GM21723 (cell line): ENCODE measurements at regions not wholly inside any gene's neighbourhood (a gene's known extent, or its start where the extent isn't known, plus 50 kb on each side); places are given as distances from the start of the nearest gene placed in this dataset.
A peak's percentile ranks its signal among the peaks of the same experiment; 100 is the strongest.

Experiments used
- ATAC-seq: cut with Tn5 transposase; IDR thresholded peaks from one replicate; pipeline ENCODE4 v1.9.1; 2021; ENCODE audit warnings: mild to moderate bottlenecking, moderate library complexity; ENCODE audit not compliant: unreplicated experiment

DNA sequence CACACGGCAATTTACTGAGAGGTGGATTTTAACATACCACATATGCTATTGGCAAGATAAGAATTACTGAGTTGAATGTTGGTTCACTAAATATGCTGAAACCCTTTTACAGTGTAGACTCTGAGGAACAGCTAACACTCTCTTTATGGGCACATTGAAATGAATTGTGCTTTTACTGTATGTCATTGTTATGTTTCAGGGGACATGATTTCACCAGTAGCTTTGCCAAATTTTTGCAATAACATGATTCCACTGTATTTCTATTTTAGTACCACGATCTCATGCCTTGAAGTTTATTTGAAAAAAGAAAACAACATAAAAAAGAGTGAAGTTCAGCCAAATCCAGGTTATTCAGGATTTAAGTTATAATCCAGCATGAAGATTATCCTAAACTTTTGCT lies 188.5 kb downstream of the HLX start:
- no peak for ATAC-seq

GRCh38 chr1:221069178-221069903 lies 190.1 kb downstream of the HLX start:
- ATAC-seq: peak; percentile 86

GRCh38 chr1:221069986-221070385 lies 190.7 kb downstream of the HLX start:
- no peak for ATAC-seq

DNA sequence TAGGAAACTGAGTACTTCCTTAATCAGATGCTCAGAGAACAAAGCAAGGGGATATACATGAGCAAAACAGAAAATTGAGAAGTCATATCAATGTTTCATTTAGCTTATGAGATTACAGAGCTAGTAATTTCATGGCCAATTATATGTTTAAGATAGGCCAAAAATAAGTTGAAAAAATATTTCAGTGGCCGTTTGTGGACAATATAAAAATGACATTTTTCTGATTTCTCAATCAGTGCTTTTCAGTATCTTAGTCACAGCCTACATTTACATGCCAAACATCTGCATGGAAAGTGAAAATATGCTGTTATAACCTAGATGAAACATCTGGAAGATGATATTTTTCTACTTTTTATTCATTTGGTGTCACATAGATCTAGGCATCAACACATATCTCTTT lies 192.5 kb downstream of the HLX start:
- no peak for ATAC-seq

DNA sequence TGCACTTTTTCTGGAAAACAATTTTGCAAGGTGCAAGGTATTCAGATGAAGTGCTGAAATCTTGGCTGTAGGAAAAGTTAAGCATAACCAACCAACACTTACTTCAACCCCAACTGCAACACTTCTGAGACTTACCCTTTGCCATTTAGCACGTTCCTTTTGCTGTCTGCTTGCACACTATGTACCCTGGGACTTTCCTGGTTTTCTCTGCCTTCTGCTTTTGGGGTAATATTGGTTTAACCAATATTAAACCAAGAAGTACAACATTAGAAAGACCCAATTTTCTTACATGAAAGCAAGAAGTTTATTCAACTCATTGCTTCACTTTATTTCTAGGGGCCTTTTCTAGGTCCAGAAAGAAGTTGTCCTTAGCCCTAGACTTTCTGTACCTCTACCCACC lies 193.0 kb downstream of the HLX start:
- ATAC-seq: no peak

GRCh38 chr1:221074332-221074731 lies 195.1 kb downstream of the HLX start:
- ATAC-seq: no peak

GRCh38 chr1:221075911-221076310 lies 196.7 kb downstream of the HLX start:
- no peak for ATAC-seq

DNA sequence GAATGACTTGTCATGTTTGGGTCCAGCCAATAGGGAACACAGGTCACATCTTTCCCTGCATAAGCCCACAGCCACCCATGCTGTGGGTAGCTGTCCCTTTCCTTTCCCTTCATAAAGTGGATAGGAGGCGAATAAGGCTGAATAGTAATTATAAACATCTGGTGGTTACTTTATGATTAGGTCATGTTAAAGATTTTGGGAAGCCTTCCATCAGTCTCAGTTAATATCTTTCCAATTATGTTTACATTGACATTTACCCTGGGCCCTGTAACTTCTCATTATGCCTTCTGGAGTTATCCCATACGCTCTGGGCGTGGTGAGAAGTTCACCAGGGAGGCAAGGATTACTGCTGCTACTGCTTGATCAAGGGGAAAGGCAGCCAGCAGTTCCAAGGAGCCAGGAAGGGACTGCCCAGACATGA lies 197.2 kb downstream of the HLX start:
- ATAC-seq: no peak

DNA sequence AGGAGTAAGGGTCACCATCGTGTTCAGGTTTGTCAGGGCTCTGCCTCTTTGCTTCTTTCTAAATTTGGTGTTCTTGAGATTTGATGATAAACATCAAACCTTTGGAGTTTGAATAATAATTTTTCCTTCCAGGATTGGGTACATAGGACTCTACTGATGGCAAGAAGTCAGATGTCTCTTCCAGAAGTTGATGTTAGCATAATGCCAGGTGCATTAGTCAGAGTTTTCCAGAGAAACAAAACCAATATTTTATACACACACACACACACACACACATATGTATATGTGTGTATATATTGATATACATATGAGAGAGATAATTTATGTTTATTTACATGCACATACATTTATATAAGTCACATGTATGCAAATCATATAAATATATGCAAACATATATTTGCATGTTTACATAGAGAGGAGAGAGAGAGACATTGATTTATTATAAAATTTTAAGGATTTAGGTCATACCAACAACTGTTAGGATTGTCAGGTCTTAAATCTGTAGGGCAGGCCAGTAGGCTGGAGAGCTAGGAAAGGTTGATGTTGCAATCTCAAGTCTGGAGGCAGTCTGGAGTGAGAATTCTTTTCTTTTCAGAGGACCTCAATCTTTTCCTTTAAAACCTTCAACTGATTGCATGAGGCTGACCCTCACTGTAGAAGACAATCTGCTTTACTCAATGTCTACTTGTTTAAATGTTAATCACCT lies 199.2 kb downstream of the HLX start:
- no peak for ATAC-seq

DNA sequence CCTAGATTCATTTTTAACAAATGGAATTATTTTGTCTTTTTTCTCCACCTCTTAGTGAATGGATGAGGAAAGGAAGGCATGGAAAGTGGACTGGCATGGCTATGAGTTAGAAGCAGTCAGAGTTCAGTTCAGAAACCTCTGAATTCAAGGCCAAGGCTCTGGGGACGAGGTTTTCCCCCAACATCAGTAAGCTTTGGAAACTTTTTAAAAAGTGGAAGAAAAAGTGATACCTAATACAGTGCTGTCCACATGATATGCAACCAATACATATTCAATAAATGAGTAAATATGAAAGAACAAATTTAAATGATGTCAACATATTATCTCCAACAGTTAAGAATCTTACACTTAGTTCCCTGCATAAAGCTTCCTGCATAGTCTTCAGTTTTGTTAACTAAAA lies 204.7 kb downstream of the HLX start:
- no peak for ATAC-seq

DNA sequence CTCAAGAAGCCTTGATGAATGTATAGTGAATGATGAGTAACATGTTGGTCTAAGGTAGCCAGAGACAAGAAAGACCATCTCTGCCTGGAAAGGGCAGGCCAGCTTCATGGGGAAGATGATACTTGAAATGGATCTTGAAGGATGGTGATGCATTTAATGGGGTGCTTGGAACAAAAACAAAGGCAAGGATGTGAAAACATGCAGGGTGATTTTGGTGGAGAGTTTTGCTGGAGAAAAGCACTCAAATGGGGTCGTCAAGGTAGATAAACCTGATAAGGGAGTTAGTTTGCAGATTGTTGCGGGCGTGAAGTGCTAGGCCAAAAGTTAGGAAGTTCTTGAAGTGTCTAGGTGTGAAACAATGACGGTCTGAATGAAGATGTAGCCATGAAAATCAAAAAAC lies 205.4 kb downstream of the HLX start:
- no peak for ATAC-seq

GRCh38 chr1:221085701-221086375 lies 206.6 kb downstream of the HLX start:
- ATAC-seq: no peak

DNA sequence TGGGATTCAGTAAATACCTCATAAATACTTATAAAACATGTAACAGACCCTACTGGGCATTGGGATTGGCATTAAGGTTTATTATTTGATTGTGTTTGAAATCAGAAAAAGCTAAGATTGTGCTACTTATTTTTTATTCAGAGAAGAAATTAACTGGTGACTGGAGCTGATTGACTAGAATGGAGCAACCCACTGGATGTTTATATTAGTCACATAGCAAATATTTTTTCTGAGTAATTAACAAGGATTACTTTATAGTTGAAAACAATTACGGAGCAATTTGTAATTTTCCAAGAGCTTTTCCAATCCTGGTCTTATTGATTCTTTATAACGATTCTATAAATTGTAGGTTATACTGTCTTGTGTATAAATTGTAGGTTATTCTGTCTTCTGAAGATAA lies 208.7 kb downstream of the HLX start:
- ATAC-seq: no peak

DNA sequence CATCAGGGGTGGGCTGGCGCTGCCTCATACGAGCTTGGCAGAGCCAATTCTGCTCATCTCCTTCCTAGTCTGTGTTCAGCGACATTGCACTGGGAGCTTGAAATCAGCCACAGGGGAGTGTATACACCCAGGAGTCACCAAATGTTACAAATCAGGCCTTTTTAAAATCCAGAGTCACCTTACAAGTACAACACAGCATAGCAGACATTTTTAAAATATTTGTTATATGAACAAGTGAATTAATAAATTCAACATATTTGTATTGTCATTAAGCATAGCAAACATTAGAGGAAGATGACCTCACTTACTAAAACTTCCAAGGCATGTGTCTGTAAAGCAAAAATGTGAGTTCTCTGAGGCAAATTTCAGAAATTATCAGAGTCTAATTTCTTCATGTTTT lies 210.0 kb downstream of the HLX start:
- ATAC-seq: no peak

- no peak for ATAC-seq
These were observed 210.6 kb downstream of the HLX start for GRCh38 chr1:221089803-221090202.

- no peak for ATAC-seq
These were observed 214.9 kb downstream of the HLX start for GRCh38 chr1:221093903-221094791.

DNA sequence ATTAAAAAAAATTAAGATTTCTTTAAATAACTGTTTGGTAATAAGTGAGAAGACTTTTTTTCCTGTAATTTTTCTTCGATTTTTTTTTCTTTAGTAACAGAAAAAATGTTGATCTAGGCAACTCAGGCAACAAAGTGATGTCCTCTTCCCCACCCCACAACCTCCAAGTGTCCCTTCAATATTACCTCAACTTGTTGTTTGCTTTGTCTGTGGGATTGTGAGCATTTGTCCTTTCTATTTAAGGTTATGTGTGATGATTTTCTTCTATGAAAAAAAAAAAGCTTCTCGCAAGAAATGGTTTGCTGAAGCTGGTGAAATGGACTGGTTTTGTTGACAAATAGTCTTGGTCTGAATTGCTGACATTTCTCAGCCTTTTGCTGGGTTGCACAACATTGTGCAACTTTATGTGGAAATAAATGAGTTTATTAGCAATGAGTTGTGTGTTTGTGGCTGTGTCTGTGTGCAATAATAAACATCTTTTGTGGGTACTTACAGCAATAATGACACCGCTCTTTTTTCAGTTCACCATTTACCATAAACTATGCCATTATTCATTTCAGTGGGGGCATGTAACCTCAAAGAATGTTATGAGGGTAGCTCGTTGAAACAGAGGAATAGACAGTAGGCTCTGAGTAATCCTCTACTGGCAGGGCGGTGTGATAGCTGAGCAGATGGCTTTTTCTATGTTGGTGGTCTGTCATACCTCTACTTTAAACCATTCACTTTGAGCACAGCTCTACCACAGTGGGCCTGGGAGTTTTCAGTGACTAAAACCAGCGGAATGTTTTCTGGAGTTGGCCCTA lies 218.4 kb downstream of the HLX start:
- no peak for ATAC-seq

- no peak for ATAC-seq
These were observed 219.5 kb downstream of the HLX start for GRCh38 chr1:221098471-221099405.
